HepG2 (cell line): ENCODE measurements at regions not wholly inside any gene's neighbourhood (a gene's known extent, or its start where the extent isn't known, plus 50 kb on each side); places are given as distances from the start of the nearest gene placed in this dataset.

ENCODE experiments used
- CHD4 ChIP-seq: fragments of 200-600 bp; sonication (generic); IDR thresholded peaks from 2 replicates; pipeline ENCODE4 v1.7.0; 2017; ENCODE audit warnings: mild to moderate bottlenecking, low read length, borderline replicate concordance
- GLI4 ChIP-seq: sonication (generic); formaldehyde crosslinking; IDR thresholded peaks from 2 replicates; pipeline ENCODE4 v1.5.1; 2020; ENCODE audit warnings: missing genetic modification reagents, mild to moderate bottlenecking, moderate library complexity, borderline replicate concordance
- HBP1 ChIP-seq: IDR thresholded peaks from 2 replicates; pipeline ENCODE4 v1.6.1; 2016; ENCODE audit warnings: low read depth, control low read depth
- HOXD1 ChIP-seq: sonication (generic); formaldehyde crosslinking; IDR thresholded peaks from 2 replicates; pipeline ENCODE4 v1.5.0; 2020; ENCODE audit warnings: missing genetic modification reagents
- KDM3A ChIP-seq: IDR thresholded peaks from 2 replicates; pipeline ENCODE4 v1.6.1; 2018; ENCODE audit warnings: low read depth, missing compliant biosample characterization
- PHF21A ChIP-seq: sonication (generic); formaldehyde crosslinking; IDR thresholded peaks from 2 replicates; pipeline ENCODE4 v1.5.0; 2020; ENCODE audit warnings: mild to moderate bottlenecking, missing genetic modification reagents
- SRSF4 ChIP-seq: fragments of 200-400 bp; formaldehyde crosslinking; IDR thresholded peaks from one replicate; pipeline ENCODE4 v1.6.1; 2018; ENCODE audit warnings: mild to moderate bottlenecking, low read depth, low read length, moderate library complexity; ENCODE audit not compliant: poor library complexity, severe bottlenecking
- TBX3 ChIP-seq: fragments of 450-650 bp; IDR thresholded peaks from 2 replicates; pipeline ENCODE4 v1.6.1; 2017; ENCODE audit warnings: antibody characterized with exemption, mild to moderate bottlenecking, inconsistent platforms, borderline replicate concordance
- ZBTB26 ChIP-seq: IDR thresholded peaks from 2 replicates; pipeline ENCODE4 v1.6.1; 2016; ENCODE audit warnings: missing compliant biosample characterization, missing genetic modification reagents, borderline replicate concordance
- ZEB1 ChIP-seq: IDR thresholded peaks from 2 replicates; pipeline ENCODE4 v1.6.1; 2012; ENCODE audit warnings: mild to moderate bottlenecking, low read depth, inconsistent platforms; ENCODE audit not compliant: insufficient replicate concordance
- ZFYVE20 ChIP-seq: sonication (generic); formaldehyde crosslinking; IDR thresholded peaks from 2 replicates; pipeline ENCODE4 v1.8.0; 2023; ENCODE audit warnings: low read depth, mild to moderate bottlenecking, moderate library complexity, missing genetic modification reagents, borderline replicate concordance
- ZNF263 ChIP-seq: sonication (generic); formaldehyde crosslinking; IDR thresholded peaks from 2 replicates; pipeline ENCODE4 v1.4.0; 2020; ENCODE audit warnings: missing genetic modification reagents
- ZNF564 ChIP-seq: sonication (generic); formaldehyde crosslinking; IDR thresholded peaks from 2 replicates; pipeline ENCODE4 v1.8.1; 2023; ENCODE audit warnings: mild to moderate bottlenecking, missing genetic modification reagents
- ZNF746 ChIP-seq: sonication (generic); formaldehyde crosslinking; IDR thresholded peaks from 2 replicates; pipeline ENCODE4 v1.8.0; 2022; ENCODE audit warnings: mild to moderate bottlenecking, missing genetic modification reagents
- TF ChIP-seq, protein P1 (sequence below): sonication (generic); formaldehyde crosslinking; IDR thresholded peaks from 2 replicates; pipeline ENCODE4 v1.5.0; 2020; ENCODE audit warnings: mild to moderate bottlenecking, missing genetic modification reagents, borderline replicate concordance
- TF ChIP-seq, protein P2 (sequence below): sonication (generic); formaldehyde crosslinking; IDR thresholded peaks from 2 replicates; pipeline ENCODE4 v1.4.0; 2020; ENCODE audit warnings: missing genetic modification reagents, mild to moderate bottlenecking, borderline replicate concordance

GRCh38 chr6:1230689-1231605 lies 81.0 kb upstream of the FOXQ1 start (continued):
- TF ChIP-seq ZFYVE20 (CRISPR knock-in tag) (no peak), ZBTB26 (CRISPR knock-in tag) (peak; percentile 74), CHD4 (peak; percentile 79; the same call in 1 of the 2 replicates), ZNF263 (CRISPR knock-in tag) (no peak), HBP1 (CRISPR knock-in tag) (no peak), ZNF564 (no peak), SRSF4 (no peak), KDM3A (CRISPR knock-in tag) (no peak; the same call in 1 of the 2 replicates), ZEB1 (peak; percentile 84), HOXD1 (CRISPR knock-in tag) (no peak), PHF21A (CRISPR knock-in tag) (peak; percentile 68), TBX3 (no peak), ZNF746 (CRISPR knock-in tag) (peak; percentile 87; the same call in 1 of the 2 replicates), GLI4 (CRISPR knock-in tag) (peak; percentile 22; the same call in 1 of the 2 replicates)
- TF ChIP-seq, protein P1, sequence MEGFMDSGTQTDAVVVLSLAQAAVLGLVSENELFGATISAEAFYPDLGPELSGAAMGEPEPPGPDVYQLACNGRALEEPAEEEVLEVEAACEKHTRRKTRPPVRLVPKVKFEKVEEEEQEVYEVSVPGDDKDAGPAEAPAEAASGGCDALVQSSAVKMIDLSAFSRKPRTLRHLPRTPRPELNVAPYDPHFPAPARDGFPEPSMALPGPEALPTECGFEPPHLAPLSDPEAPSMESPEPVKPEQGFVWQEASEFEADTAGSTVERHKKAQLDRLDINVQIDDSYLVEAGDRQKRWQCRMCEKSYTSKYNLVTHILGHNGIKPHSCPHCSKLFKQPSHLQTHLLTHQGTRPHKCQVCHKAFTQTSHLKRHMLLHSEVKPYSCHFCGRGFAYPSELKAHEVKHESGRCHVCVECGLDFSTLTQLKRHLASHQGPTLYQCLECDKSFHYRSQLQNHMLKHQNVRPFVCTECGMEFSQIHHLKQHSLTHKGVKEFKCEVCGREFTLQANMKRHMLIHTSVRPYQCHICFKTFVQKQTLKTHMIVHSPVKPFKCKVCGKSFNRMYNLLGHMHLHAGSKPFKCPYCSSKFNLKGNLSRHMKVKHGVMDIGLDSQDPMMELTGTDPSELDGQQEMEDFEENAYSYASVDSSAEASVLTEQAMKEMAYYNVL = peak; percentile 92; the same call in 1 of the 2 replicates
- TF ChIP-seq, protein P2, sequence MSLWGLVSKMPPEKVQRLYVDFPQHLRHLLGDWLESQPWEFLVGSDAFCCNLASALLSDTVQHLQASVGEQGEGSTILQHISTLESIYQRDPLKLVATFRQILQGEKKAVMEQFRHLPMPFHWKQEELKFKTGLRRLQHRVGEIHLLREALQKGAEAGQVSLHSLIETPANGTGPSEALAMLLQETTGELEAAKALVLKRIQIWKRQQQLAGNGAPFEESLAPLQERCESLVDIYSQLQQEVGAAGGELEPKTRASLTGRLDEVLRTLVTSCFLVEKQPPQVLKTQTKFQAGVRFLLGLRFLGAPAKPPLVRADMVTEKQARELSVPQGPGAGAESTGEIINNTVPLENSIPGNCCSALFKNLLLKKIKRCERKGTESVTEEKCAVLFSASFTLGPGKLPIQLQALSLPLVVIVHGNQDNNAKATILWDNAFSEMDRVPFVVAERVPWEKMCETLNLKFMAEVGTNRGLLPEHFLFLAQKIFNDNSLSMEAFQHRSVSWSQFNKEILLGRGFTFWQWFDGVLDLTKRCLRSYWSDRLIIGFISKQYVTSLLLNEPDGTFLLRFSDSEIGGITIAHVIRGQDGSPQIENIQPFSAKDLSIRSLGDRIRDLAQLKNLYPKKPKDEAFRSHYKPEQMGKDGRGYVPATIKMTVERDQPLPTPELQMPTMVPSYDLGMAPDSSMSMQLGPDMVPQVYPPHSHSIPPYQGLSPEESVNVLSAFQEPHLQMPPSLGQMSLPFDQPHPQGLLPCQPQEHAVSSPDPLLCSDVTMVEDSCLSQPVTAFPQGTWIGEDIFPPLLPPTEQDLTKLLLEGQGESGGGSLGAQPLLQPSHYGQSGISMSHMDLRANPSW = no peak; the same call in 1 of the 2 replicates
